Ovary (tissue), 3 donors: ENCODE measurements at regions not wholly inside any gene's neighbourhood (a gene's known extent, or its start where the extent isn't known, plus 50 kb on each side); places are given as distances from the start of the nearest gene placed in this dataset.

ENCODE experiments used
- POLR2A ChIP-seq: fragments of 450-650 bp; IDR thresholded peaks from one replicate; pipeline ENCODE4 v1.6.1; 2017; ENCODE audit warnings: antibody characterized with exemption, mild to moderate bottlenecking, moderate library complexity
- TF ChIP-seq, protein P1 (sequence below), 3 donors: fragments of 450-650 bp in 2 of 3; fragments of 200-600 bp in 1 of 3; IDR thresholded peaks; one replicate each; pipeline versions ENCODE4 v1.5.1 to v1.8.0; 2016 to 2022; ENCODE audit warnings: antibody characterized with exemption in 3 of 3, mild to moderate bottlenecking in 1 of 3
- donor health status: DM: no; HTN: no; CAD: no.

DNA sequence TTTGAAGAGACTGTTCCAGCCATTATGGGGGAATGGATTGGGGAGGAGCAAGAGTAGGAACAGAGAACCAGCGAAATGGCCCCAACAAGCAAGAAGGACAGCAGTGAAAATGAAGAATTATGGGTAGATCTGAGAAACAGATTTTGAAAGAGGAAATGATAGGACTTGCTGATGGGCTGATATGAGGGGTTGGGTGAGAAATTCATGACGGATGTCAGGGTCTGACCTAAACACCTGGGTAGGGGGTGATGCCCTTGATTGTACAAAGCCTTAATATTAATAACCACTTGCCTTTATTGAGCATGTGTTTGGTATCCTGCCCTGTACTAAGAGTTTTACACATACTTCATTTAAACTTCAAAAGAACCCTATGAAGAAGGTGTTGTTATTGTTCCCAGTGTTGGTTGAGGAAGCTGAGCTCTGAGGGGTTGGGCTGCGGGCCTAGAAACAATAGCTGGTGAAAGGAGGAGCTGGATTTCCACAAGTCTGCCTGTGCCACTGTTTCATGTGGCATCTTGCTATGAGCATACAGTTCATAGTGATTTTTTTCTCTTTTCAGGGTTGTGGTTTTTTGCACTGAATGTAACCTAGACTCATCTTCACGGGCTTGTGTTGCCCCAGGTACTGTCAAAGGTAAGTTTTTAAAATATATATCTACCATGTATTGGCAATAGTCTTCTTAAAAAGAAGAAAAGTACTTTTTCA, 61.1 kb upstream of the TNRC6B start:
- TF ChIP-seq, protein P1, sequence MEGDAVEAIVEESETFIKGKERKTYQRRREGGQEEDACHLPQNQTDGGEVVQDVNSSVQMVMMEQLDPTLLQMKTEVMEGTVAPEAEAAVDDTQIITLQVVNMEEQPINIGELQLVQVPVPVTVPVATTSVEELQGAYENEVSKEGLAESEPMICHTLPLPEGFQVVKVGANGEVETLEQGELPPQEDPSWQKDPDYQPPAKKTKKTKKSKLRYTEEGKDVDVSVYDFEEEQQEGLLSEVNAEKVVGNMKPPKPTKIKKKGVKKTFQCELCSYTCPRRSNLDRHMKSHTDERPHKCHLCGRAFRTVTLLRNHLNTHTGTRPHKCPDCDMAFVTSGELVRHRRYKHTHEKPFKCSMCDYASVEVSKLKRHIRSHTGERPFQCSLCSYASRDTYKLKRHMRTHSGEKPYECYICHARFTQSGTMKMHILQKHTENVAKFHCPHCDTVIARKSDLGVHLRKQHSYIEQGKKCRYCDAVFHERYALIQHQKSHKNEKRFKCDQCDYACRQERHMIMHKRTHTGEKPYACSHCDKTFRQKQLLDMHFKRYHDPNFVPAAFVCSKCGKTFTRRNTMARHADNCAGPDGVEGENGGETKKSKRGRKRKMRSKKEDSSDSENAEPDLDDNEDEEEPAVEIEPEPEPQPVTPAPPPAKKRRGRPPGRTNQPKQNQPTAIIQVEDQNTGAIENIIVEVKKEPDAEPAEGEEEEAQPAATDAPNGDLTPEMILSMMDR (IDR thresholded peaks at IDR 0.05): no peak
- no peak for TF ChIP-seq POLR2A
